H1 (cell line): ENCODE measurements at regions not wholly inside any gene's neighbourhood (a gene's known extent, or its start where the extent isn't known, plus 50 kb on each side); places are given as distances from the start of the nearest gene placed in this dataset.

Experiments
- CTCF ChIA-PET: fragments of 300-600 bp; sonication (Branson Sonifier 250); formaldehyde crosslinking; loops from one replicate; lab custom pipeline; 2021; ENCODE audit not compliant: partially characterized antibody; lab: Charles Lee
- POLR2A ChIA-PET: fragments of 300-600 bp; sonication (Branson Sonifier 250); formaldehyde crosslinking; loops from one replicate; lab custom pipeline; 2021; ENCODE audit warnings: inconsistent platforms; ENCODE audit not compliant: partially characterized antibody; lab: Charles Lee
- DNase-seq, 2 experiments: peaks; one replicate each; pipeline versions ENCODE4 v3.0.0 to v3.0.0-alpha.2; 2010 to 2022; ENCODE audit warnings: low spot score in 2 of 2, low read depth in 1 of 2, mixed read lengths in 1 of 2
- FAIRE-seq: peaks from 2 replicates; lab custom pipeline; 2011; peaks lifted over from hg19 to GRCh38; lab: Jason Lieb, UNC
- H2AFZ ChIP-seq: 2 replicates; pipeline ENCODE4 v1.8.1; 2012; ENCODE audit warnings: low read length, inconsistent platforms
- H2AK5ac ChIP-seq: 2 replicates; pipeline ENCODE4 v1.6.1; 2013; ENCODE audit warnings: low read depth, low read length
- H2BK120ac ChIP-seq: replicated peaks from 2 replicates; pipeline ENCODE3; 2013; ENCODE audit warnings: low read depth, low read length, inconsistent platforms
- H2BK12ac ChIP-seq: 2 replicates; pipeline ENCODE4 v1.6.1; 2013; ENCODE audit warnings: low read depth, low read length
- H2BK15ac ChIP-seq: 2 replicates; pipeline ENCODE4 v1.6.1; 2013; ENCODE audit warnings: low read length
- H2BK20ac ChIP-seq: 2 replicates; pipeline ENCODE4 v1.6.1; 2013; ENCODE audit warnings: low read length
- H2BK5ac ChIP-seq: 2 replicates; pipeline ENCODE4 v1.6.1; 2013; ENCODE audit warnings: low read depth, low read length
- H3K14ac ChIP-seq: 2 replicates; pipeline ENCODE4 v1.6.1; 2013; ENCODE audit warnings: inconsistent platforms; ENCODE audit not compliant: insufficient read length
- H3K18ac ChIP-seq: 2 replicates; pipeline ENCODE4 v1.6.1; 2013; ENCODE audit warnings: low read length; ENCODE audit errors: extremely low read depth
- H3K23ac ChIP-seq: 2 replicates; pipeline ENCODE4 v1.6.1; 2013; ENCODE audit warnings: inconsistent platforms; ENCODE audit not compliant: insufficient read length
- H3K23me2 ChIP-seq: 2 replicates; pipeline ENCODE4 v1.6.1; 2013; ENCODE audit warnings: low read depth, low read length
- H3K27ac ChIP-seq: 2 replicates; pipeline ENCODE4 v1.6.1; 2011; ENCODE audit warnings: low read depth, low read length, inconsistent platforms
- H3K27me3 ChIP-seq, 4 experiments: replicated peaks in 1 of 4; 1 replicate in 1 of 4; 2 replicates in 3 of 4; pipeline versions ENCODE4 v1.6.1 to v1.8.1; 2011 to 2013; ENCODE audit warnings: low read length in 3 of 4, mild to moderate bottlenecking in 3 of 4, inconsistent platforms in 2 of 4, mixed read lengths in 2 of 4, moderate library complexity in 1 of 4; ENCODE audit not compliant: control insufficient read depth in 3 of 4, insufficient read depth in 3 of 4; ENCODE audit errors: extremely low read depth in 1 of 4
- H3K36me3 ChIP-seq, 4 experiments: 2 replicates each; pipeline versions ENCODE4 v1.6.1 to v1.8.1; 2011 to 2013; ENCODE audit warnings: mild to moderate bottlenecking in 4 of 4, low read length in 3 of 4, moderate library complexity in 2 of 4, control low read depth in 1 of 4, inconsistent platforms in 1 of 4; ENCODE audit not compliant: insufficient read depth in 4 of 4, control insufficient read depth in 2 of 4
- H3K4ac ChIP-seq: replicated peaks from 2 replicates; pipeline ENCODE3; 2013; ENCODE audit warnings: low read length, low read depth, mixed read lengths, inconsistent platforms; ENCODE audit not compliant: insufficient read length
- H3K4me1 ChIP-seq, 4 experiments: replicated peaks in 1 of 4; 1 replicate in 1 of 4; 2 replicates in 3 of 4; pipeline versions ENCODE4 v1.6.1 to v1.8.1; 2011 to 2013; ENCODE audit warnings: low read length in 3 of 4, inconsistent platforms in 2 of 4, mixed read lengths in 1 of 4; ENCODE audit not compliant: insufficient read depth in 4 of 4, control insufficient read depth in 3 of 4
- H3K4me2 ChIP-seq, 2 experiments: 2 replicates each; pipeline versions ENCODE4 v1.6.1 to v1.8.1; 2011 to 2013; ENCODE audit warnings: low read depth in 2 of 2, low read length in 2 of 2, control low read depth in 1 of 2, inconsistent platforms in 1 of 2, mild to moderate bottlenecking in 1 of 2; ENCODE audit not compliant: insufficient read depth in 1 of 2
- H3K4me3 ChIP-seq, 4 experiments: fragments of 200-600, 300-600 bp in 1 of 4; sonication (generic), shearing (Covaris generic), sonication (Bioruptor Twin) in 1 of 4; 2 replicates each; pipeline versions ENCODE4 v1.5.1 to v1.8.1; 2011 to 2016; ENCODE audit warnings: low read length in 4 of 4, low read depth in 3 of 4, control low read depth in 2 of 4, inconsistent platforms in 2 of 4, mild to moderate bottlenecking in 2 of 4, mixed read lengths in 1 of 4, moderate library complexity in 1 of 4; ENCODE audit not compliant: insufficient read depth in 2 of 4; ENCODE audit errors: extremely low read depth in 1 of 4
- H3K56ac ChIP-seq: replicated peaks from 2 replicates; pipeline ENCODE3; 2013; ENCODE audit warnings: low read depth, mild to moderate bottlenecking, mixed read lengths, low read length, inconsistent platforms; ENCODE audit not compliant: insufficient read length
- H3K79me1 ChIP-seq: 2 replicates; pipeline ENCODE4 v1.6.1; 2013; ENCODE audit warnings: low read depth, low read length, control low read depth
- H3K79me2 ChIP-seq, 2 experiments: 2 replicates each; pipeline versions ENCODE4 v1.6.1 to v1.8.1; 2012 to 2013; ENCODE audit warnings: low read length in 2 of 2, mild to moderate bottlenecking in 2 of 2, inconsistent platforms in 1 of 2; ENCODE audit not compliant: insufficient read depth in 2 of 2, control insufficient read depth in 1 of 2
- H3K9ac ChIP-seq, 4 experiments: replicated peaks in 1 of 4; 1 replicate in 1 of 4; 2 replicates in 3 of 4; pipeline versions ENCODE4 v1.6.1 to v1.8.1; 2011 to 2013; ENCODE audit warnings: low read depth in 3 of 4, low read length in 3 of 4, control low read depth in 2 of 4, mild to moderate bottlenecking in 2 of 4, moderate library complexity in 2 of 4, inconsistent platforms in 1 of 4; ENCODE audit errors: extremely low read depth in 1 of 4
- H3K9me3 ChIP-seq, 2 experiments: 2 replicates each; pipeline versions ENCODE4 v1.6.1 to v1.8.1; 2012 to 2013; ENCODE audit warnings: mild to moderate bottlenecking in 2 of 2, moderate library complexity in 2 of 2, control low read depth in 1 of 2, inconsistent platforms in 1 of 2, low read depth in 1 of 2, low read length in 1 of 2, mixed read lengths in 1 of 2; ENCODE audit not compliant: insufficient read depth in 2 of 2
- H4K20me1 ChIP-seq, 2 experiments: replicated peaks in 1 of 2; 2 replicates each; pipeline versions ENCODE3 to v1.8.1; 2011 to 2013; ENCODE audit warnings: inconsistent platforms in 2 of 2, low read length in 2 of 2, mild to moderate bottlenecking in 1 of 2; ENCODE audit not compliant: insufficient read depth in 2 of 2, control insufficient read depth in 1 of 2
- H4K5ac ChIP-seq: 2 replicates; pipeline ENCODE4 v1.6.1; 2013; ENCODE audit warnings: low read length, low read depth, mixed read lengths, inconsistent platforms; ENCODE audit not compliant: insufficient read length
- H4K8ac ChIP-seq: 2 replicates; pipeline ENCODE4 v1.8.0; 2013; ENCODE audit warnings: mild to moderate bottlenecking, moderate library complexity, low read length, inconsistent platforms; ENCODE audit not compliant: insufficient read depth; ENCODE audit errors: extremely low read depth
- H4K91ac ChIP-seq: replicated peaks from 2 replicates; pipeline ENCODE3; 2013; ENCODE audit warnings: low read length, mixed read lengths, inconsistent platforms; ENCODE audit not compliant: insufficient read length
- EGR1 ChIP-seq: IDR thresholded peaks from 2 replicates; pipeline ENCODE4 v1.6.1; 2011; ENCODE audit warnings: low read depth, low read length, borderline replicate concordance
- NRF1 ChIP-seq: IDR thresholded peaks from 2 replicates; pipeline ENCODE4 v1.6.1; 2011; ENCODE audit warnings: mild to moderate bottlenecking, low read depth, low read length, improper control_type of control experiment
- SIN3A ChIP-seq, 2 experiments: IDR thresholded peaks in 1 of 2; conservative IDR thresholded peaks in 1 of 2; 2 replicates each; pipeline ENCODE4 v1.6.1; 2011 to 2012; ENCODE audit warnings: low read length in 2 of 2, improper control_type of control experiment in 1 of 2, low read depth in 1 of 2, mild to moderate bottlenecking in 1 of 2
- SIRT6 ChIP-seq: IDR thresholded peaks from one replicate; pipeline ENCODE4 v1.7.1; 2012; ENCODE audit warnings: low read length, inconsistent platforms
- YY1 ChIP-seq: IDR thresholded peaks from 2 replicates; pipeline ENCODE4 v1.6.1; 2011; ENCODE audit warnings: low read depth, mild to moderate bottlenecking, low read length
- WGBS, 2 experiments: shearing (Covaris generic) in 1 of 2; methylation state at CpG; one replicate each; pipeline versions ENCODE4 v1.1.6 to v1.1.7; 2013 to 2015; ENCODE audit warnings: low lambda C conversion rate in 2 of 2, mixed read lengths in 2 of 2, inconsistent platforms in 1 of 2, low coverage in 1 of 2, missing lambda C conversion rate in 1 of 2; ENCODE audit not compliant: insufficient replicate concordance in 2 of 2, insufficient coverage in 1 of 2, insufficient read length in 1 of 2; ENCODE audit errors: extremely low coverage in 1 of 2, missing lambda C conversion rate in 1 of 2; 5-methylcytosine and 5-hydroxymethylcytosine counted together

DNA sequence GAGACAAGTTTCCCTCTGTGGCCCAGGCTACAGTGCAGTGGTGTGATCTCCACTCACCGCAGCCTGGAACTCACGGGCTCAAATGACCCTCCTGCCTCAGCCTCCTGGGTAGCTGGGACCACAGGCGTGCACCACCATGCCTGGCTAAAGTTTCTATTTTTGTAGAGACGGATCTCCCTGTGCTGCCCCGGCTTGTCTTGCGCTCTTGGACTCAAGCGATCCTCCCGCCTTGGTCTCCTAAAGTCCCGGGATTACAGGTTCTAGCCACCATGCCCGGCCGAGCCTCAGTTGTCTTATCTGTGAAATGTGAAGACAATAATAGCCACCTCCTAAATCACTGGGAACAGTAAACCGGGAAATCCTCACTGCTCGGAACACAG, 88.1 kb downstream of the FOXL3 start:
- Histone ChIP-seq H3K4me1 (peaks cover 0 to 31% (median 17%) of the 10 kb centered on the region in 4 experiments; a peak in 6 of 7 replicates), H2BK5ac (no peak overlapping the region), H3K9me3 (peaks cover 0 to 3% of the 10 kb centered on the region in 2 experiments; a peak in 1 of 4 replicates), H2AK5ac (no peak overlapping the region), H3K79me2 (no peaks in the 10 kb centered on the region), H3K27ac (no peak overlapping the region), H3K4ac (no peak overlapping the region), H3K27me3 (peaks cover 0 to 8% (median 5%) of the 10 kb centered on the region in 4 experiments; a peak in 4 of 7 replicates), H4K8ac (no peak overlapping the region), H3K23me2 (peaks cover 2% of the 10 kb centered on the region; the same call in 1 of the 2 replicates), H3K79me1 (no peaks in the 10 kb centered on the region), H2BK120ac (no peak overlapping the region), H3K14ac (no peak overlapping the region), H3K56ac (no peak overlapping the region), H4K20me1 (no peaks in the 10 kb centered on the region), H3K36me3 (no peaks in the 10 kb centered on the region), H2BK20ac (0 out of 2 replicates have a peak overlapping the region, but pooled peaks have one; percentile 32), H2BK15ac (no peak overlapping the region), H2BK12ac (0 out of 2 replicates have a peak overlapping the region, but pooled peaks have one; percentile 27), H4K5ac (no peak overlapping the region), H3K9ac (no peak overlapping the region), H4K91ac (peak overlapping the region; percentile 65), H2AFZ (no peak overlapping the region), H3K18ac (no peak overlapping the region), H3K23ac (no peak overlapping the region), H3K4me3 (no peak overlapping the region), H3K4me2 (no peak overlapping the region)
- ChIA-PET CTCF (no interaction called here), POLR2A (no interaction called here)
- TF ChIP-seq SIRT6: no peak
- no peak for TF ChIP-seq YY1
- TF ChIP-seq NRF1: no peak
- no peak for TF ChIP-seq EGR1
- no peak for TF ChIP-seq SIN3A (conservative IDR thresholded peaks at IDR 0.05 in 1 of 2, IDR thresholded peaks at IDR 0.05 in 1 of 2; ENCODE audit: low read depth in 1 of 2, low read length in 2 of 2)
- DNase-seq: no peak
- 88% methylated on average over 13 of the region's 13 CpGs; no CpG with 5 or more reads in 1 of the 2 experiments for WGBS, 2 experiments
- FAIRE-seq: no peak
